COLO829 (cell line): ENCODE measurements at regions not wholly inside any gene's neighbourhood (a gene's known extent, or its start where the extent isn't known, plus 50 kb on each side); places are given as distances from the start of the nearest gene placed in this dataset.
"Not testable (repeated sequence)": the region's sequence is repeated elsewhere in the genome, so short reads cannot be mapped to it uniquely, and the experiment has no call there.

Experiments
- DNase-seq: peaks from one replicate; pipeline ENCODE4 v3.0.0; 2012; ENCODE audit warnings: low spot score

DNA sequence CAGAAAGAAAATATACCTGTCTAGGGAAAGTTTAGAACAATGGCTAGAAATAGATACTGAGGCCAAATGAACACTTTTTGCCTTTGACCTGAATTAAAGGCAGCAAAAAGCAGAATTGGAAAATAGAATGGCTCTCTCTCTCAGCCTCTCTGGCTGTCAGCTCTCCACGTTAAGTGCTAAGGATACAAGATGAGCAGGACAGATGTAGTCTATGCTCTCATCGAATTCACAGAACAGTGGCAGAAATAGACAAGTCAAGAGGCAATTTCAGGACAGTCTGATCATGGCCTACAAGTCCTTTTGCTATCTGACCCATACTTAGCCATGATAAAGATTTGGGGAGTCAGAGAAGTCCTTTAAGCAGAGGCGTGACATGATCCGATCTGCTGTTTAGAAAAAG is 120.2 kb upstream of the CREB1 start:
- no peak for DNase-seq

DNA sequence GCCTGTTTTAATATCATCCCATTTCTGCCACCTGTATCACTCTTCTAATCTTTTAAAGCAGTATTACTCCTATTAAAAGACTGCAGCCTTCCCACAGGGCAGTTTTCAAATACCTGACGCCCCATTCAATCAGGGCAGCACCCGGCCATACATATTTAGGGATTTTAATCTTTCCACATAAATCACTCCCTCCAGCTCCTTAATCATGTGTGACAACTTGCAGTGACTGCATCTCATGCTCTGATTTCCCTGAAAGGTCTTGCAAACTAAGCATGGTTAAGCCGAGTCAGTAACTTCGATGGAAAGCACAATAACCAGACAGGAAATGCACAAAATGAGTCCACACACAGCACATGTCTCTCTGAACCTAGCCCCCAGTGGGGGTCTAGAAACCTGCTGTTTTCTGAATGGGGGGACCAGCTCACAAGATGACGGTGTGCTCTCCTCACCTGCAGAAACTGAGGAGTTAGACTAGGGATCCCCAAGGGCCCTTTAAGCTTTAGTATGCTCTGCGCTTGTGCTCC is 116.9 kb upstream of the CREB1 start:
- no peak for DNase-seq

DNA sequence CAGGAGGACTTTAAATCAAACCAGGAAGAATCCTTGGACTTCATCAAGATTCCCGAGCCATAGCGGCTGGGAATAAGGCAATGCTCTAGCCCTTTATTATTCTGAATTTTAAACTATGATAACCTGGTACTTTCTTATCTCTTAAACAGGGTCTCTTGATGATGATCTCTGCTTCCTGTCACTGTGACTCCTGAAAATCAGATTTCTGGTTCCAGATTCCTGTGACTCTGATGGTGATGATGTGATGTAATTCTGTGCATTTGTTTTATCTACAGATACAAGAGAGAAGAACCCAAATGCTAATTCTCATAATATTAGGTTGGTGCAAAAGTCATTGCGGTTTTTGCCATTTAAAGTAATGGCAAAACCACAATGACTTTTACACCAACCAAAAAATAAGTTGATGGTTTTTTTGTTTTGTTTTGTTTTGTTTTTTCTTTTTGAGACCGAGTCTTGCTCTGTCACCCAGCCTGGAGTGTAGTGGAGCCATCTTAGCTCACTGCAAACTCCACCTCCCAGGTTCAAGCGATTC is 116.3 kb upstream of the CREB1 start:
- no peak for DNase-seq

DNA sequence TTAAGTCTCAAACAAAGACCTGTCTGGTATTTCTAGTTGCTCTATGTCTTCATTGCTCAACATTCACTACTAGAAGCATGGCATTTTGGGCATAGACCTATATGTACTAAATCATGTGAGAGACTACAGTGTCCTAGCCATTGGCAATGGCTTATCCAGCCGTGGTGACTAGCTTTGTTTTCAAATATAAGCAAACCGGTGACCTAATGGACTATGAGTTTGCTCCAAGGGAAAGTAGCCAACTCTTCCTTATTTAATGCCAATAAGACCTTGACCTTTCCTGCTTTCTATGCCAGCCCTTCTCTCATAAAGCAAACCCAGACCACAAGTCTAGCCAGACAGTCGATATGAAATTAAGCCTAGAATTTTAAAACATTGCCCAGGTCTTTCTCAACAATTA is 113.7 kb upstream of the CREB1 start:
- DNase-seq = no peak

GRCh38 chr2:207416900-207417299 is 112.9 kb upstream of the CREB1 start:
- no peak for DNase-seq

DNA sequence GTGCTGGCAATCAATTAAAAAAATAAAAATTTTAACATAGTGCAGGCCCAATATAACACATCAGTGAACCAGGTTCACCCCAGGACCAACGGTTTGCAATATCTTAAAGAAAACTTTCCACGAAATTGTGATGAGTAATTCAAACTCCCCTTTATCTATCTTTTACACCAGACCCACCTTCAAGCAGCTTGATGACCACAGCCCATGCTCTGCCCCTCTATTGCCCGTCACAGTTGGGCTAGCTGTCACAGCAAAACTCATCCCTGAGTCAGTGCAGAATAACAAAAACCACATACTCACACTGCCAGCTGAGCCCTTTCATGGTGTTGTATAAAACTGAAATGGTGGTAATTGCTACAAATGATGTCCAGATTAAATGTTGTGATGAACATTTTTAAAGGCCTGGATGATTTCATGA is 112.5 kb upstream of the CREB1 start:
- no peak for DNase-seq

DNA sequence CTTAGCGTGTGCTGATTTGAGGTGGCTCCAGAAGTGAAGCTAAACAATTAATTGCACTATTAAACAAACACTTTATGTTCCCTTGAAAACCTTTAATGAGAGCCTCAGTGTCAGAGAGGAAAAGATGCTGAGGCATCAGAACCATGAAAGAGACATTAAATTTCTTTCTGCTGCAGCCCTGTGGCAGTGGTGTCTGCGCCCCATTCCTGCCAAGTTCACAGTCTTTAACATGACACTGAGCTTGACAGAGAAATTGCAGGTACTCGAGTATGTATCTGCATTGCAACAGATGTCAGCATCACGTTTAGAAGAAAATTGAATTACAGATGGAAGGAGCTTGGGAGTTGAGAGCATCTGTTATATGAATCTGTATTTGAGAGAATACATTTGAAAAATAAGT is 111.3 kb upstream of the CREB1 start:
- DNase-seq = no peak

DNA sequence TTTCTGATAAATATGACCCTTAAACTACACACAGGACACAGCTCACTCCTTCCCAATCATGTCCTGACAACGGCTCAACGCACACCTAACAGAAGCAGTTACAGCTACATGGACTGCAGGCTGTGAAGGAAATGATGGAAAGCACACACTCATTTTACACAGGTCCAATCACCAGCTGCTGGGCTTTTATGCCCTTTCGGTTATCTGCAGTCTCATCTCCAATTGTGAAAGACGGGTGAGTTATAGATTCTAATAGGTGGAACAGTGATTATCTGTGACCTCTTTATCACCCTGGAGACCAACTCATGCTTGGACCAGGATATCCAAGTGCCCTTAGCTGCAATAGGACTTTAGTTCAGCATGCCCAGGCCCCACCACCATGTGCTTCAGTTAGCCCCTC is 110.4 kb upstream of the CREB1 start:
- no peak for DNase-seq

DNA sequence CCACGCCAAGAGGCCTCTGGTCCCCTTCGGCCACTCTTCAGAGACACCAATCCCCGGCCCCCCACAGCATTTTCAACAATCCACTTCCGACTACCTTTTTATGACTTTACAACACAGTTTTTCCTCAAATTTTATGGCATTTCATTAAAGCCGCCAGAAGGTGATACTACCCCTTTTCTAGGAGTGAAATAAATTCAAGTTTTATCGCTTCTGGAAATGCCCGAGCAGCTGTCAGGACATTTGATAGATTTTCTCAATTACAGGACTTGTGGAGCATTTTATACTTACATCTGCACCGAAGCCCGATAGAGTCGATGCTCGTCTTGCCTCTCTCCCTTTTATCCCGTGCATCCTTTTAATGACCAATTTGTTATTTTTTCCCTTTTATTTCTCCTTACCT is 108.1 kb upstream of the CREB1 start:
- DNase-seq = no peak

DNA sequence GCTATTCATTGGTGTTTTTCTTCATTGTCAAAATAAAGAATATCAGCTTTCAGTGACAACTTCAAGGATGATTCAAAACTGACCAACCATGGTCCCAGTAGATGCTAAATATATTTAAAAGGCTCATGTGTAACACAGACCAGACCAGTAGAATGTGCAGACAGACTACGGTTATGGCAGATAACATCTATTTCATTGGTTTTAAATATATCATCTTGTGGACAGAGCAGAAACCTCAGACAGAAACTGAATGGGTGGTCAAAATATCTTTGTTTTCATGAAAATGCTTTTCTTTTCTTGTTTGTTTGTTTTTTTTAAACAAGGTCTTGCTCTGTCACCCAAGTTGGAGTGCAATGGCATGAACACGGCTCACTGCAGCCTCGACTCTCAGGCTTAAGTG is 107.4 kb upstream of the CREB1 start:
- DNase-seq = no peak

DNA sequence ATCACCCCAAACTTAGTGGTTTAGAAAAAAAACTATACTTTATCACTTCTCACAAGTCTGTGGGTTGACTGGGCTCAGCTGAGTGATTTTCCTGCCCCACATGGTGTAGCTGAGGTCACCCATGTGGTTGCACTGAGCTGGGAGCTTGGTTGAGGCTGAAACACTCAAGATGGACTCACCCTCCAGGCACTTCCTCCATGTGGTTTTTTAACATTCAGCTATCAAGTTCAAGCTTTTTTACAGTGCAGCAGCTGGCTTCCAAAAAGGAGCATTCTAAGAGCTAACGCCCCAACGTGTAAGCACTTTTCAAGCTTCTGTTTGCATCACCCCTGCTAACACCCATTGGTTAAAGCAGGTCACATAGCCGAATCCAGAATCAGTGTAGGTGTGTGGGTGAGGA is 105.9 kb upstream of the CREB1 start:
- no peak for DNase-seq

DNA sequence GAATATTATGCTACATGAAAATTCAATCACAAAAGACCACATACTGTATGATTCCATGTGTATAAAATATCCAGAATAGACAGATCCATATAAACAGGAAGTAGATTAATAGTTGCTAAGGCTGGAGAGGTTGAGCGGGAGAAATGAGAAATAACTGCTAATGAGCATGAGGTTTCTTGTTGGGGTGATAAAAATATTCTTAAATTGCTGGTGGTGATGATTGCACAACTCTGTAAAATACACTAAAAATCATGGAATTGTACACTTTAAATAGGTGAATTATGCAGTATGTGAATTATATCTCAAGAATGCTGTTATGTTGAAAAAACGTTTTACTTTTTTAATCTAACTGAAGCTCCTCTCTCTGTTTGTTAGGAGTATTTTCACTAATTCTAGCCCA is 101.8 kb upstream of the CREB1 start:
- no peak for DNase-seq

GRCh38 chr2:207428573-207428972 is 101.2 kb upstream of the CREB1 start:
- DNase-seq = no peak

DNA sequence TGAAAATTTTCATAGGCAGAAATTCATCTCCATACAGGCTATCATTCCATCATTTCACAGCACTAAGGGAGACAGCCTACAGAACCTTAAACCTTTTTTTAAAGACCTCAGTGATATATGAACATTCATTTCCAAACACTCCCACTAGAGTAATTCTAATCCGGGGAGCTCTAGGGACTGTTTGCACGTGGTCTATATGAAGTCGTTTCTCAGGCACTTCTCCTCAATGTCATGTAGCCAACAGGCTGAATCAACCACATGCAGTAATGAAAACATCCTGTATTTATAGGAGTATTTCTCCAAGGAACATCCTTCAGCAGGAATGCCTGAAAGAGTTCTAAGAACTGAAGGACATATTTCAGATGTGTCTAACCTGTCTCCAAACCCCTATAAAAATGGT is 97.3 kb upstream of the CREB1 start:
- DNase-seq = no peak

GRCh38 chr2:207434306-207434705 is 95.5 kb upstream of the CREB1 start:
- no peak for DNase-seq

DNA sequence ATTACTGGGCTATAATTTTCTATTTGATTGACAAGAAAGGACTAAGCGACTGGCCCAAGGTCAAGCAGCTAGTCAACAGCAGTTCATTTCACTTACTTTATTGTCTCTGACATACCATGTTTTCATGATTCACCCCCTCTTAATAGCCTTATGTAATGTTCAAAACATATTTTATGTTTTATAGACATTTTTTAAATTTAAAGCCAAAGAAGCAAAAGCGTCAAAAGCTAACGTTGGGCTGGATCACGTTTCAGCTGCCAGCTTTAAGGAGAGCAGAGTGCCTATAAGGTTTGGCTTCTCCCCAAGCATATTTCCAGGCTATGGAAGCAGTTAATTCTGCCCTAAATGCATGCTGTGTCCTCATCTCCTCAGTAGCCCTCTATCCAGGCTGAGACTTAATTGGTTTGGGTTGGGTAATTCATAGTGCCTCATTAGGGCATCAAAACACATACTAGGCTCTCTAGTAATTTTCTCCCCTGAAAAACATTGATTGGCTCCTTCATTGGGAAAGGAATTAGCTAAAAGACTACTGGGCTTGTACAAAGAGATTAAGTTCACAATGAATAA is 94.8 kb upstream of the CREB1 start:
- DNase-seq = no peak

DNA sequence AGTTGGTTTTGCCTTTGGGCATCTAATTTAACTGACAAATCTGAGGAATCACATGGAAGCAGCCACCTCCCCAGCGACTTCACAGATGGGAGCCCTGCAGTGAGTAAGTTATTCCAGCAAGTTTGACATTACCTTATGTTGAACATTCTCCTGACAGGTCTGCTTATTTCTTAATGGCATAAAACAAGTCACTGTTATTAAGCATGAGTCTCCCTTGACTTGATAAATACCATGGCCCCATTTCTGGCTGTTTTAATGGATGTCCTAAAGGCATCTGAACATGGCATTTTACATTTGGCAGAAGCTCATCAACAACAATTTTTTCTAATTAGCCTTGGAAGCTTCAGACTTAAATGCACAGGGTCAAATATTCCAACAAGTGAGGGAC is 92.6 kb upstream of the CREB1 start:
- no peak for DNase-seq

DNA sequence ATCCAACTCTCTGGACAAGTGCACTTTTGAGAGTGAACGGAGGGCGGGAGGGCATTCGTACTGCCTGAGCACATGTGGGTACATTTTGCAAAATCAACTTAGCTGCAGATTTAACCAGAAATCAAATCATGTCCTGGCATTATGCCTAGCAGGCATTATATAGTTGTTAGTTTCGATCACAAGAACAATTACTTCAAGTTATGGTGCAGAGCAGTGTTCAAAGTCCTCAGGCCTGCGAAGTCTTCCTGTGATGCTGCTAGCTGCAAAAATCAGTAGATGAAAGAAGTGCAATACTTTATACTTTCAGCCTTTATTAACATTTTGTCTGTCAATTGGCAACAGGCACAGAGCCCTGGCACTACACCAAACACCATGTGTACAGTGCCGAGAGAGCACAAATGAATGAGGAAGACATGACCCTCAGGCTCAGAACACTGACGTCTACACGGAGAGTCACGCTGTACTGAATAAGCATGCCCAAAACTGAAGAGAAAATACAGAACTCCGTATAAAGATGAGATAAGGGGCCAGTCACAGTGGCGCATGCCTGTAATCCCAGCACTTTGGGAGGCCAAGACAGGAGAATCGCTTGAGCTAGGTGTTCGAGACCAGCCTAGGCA is 92.1 kb upstream of the CREB1 start:
- DNase-seq = no peak

GRCh38 chr2:207438414-207439126 is 91.2 kb upstream of the CREB1 start:
- DNase-seq = no peak

- DNase-seq = not testable (repeated sequence)
Observed at GRCh38 chr2:207439881-207440280, 89.9 kb upstream of the CREB1 start.

DNA sequence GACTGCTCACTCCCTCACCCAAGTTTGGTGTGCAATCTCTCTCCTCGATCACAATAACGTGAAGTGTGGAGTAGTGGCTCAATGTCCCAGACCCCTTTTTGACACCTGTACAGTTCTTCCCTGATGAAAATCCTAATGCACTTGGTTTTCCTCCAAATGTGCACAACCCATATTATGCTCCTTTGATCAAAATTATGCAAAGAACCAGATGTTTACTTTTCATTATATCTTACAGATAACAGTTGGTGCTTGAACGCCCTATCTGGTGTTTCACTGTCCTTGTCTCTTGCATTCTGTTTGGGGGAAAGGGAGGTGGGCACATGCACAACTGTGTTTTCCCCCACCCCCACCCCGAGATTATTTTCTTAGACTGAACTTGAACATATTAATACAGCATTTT is 85.0 kb upstream of the CREB1 start:
- DNase-seq = no peak

- DNase-seq = no peak
Observed at GRCh38 chr2:207446653-207447052, 83.1 kb upstream of the CREB1 start.

- DNase-seq = no peak
Observed at GRCh38 chr2:207448006-207448405, 81.8 kb upstream of the CREB1 start.
